ENCODE measurements at regions not wholly inside any gene's neighbourhood (a gene's known extent, or its start where the extent isn't known, plus 50 kb on each side); places are given as distances from the start of the nearest gene placed in this dataset.

- TF ChIP-seq LEF1 (IDR thresholded peaks at IDR 0.05; ENCODE audit: borderline replicate concordance) (no peak), ARNT (IDR thresholded peaks at IDR 0.05) (no peak), BHLHE40 (IDR thresholded peaks at IDR 0.05; ENCODE audit: borderline replicate concordance) (no peak), SP1 (IDR thresholded peaks at IDR 0.05) (no peak), FOXK2 (IDR thresholded peaks at IDR 0.05) (no peak), HDGF (IDR thresholded peaks at IDR 0.05; ENCODE audit: borderline replicate concordance) (no peak), CTBP1 (IDR thresholded peaks at IDR 0.05; ENCODE audit: borderline replicate concordance) (no peak), FOXA1 (IDR thresholded peaks at IDR 0.05) (no peak), ELF4 (IDR thresholded peaks at IDR 0.05) (no peak)
Measured at GRCh38 chr4:28966982-28967381, 1753.2 kb upstream of the PCDH7 start.

Data from HEK293T (cell line).